ENCODE measurements at regions not wholly inside any gene's neighbourhood (a gene's known extent, or its start where the extent isn't known, plus 50 kb on each side); places are given as distances from the start of the nearest gene placed in this dataset.
A peak's percentile ranks its signal among the peaks of the same experiment; 100 is the strongest.

GRCh38 chr7:28315565-28316410 is 96.5 kb upstream of the CREB5 start:
- TF ChIP-seq, protein P1, sequence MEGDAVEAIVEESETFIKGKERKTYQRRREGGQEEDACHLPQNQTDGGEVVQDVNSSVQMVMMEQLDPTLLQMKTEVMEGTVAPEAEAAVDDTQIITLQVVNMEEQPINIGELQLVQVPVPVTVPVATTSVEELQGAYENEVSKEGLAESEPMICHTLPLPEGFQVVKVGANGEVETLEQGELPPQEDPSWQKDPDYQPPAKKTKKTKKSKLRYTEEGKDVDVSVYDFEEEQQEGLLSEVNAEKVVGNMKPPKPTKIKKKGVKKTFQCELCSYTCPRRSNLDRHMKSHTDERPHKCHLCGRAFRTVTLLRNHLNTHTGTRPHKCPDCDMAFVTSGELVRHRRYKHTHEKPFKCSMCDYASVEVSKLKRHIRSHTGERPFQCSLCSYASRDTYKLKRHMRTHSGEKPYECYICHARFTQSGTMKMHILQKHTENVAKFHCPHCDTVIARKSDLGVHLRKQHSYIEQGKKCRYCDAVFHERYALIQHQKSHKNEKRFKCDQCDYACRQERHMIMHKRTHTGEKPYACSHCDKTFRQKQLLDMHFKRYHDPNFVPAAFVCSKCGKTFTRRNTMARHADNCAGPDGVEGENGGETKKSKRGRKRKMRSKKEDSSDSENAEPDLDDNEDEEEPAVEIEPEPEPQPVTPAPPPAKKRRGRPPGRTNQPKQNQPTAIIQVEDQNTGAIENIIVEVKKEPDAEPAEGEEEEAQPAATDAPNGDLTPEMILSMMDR (IDR thresholded peaks at IDR 0.05): no peak
- TF ChIP-seq POLR2A (IDR thresholded peaks at IDR 0.05): no peak
- peak in 1 of 3 donors; percentile 48 for TF ChIP-seq POLR2AphosphoS5 (IDR thresholded peaks at IDR 0.05)
